GM18499 (cell line): ENCODE measurements at regions not wholly inside any gene's neighbourhood (a gene's known extent, or its start where the extent isn't known, plus 50 kb on each side); places are given as distances from the start of the nearest gene placed in this dataset.

Experiments
- ATAC-seq: cut with Tn5 transposase; IDR thresholded peaks from one replicate; pipeline ENCODE4 v1.9.1; 2021; ENCODE audit warnings: moderate number of reproducible peaks; ENCODE audit not compliant: insufficient read depth, unreplicated experiment

- ATAC-seq, result no peak
These were observed 410.9 kb downstream of the UTRN start for GRCh38 chr6:144695858-144696533.

GRCh38 chr6:144696610-144697368 is 411.7 kb downstream of the UTRN start:
- no peak for ATAC-seq

GRCh38 chr6:144697369-144697760 is 412.2 kb downstream of the UTRN start:
- no peak for ATAC-seq

- ATAC-seq, result no peak
These were observed 412.7 kb downstream of the UTRN start for GRCh38 chr6:144697801-144698200.

GRCh38 chr6:144702781-144703180 is 417.6 kb downstream of the UTRN start:
- no peak for ATAC-seq

- no peak for ATAC-seq
These were observed 425.1 kb downstream of the UTRN start for GRCh38 chr6:144710207-144710606.

GRCh38 chr6:144711661-144712060 is 426.5 kb downstream of the UTRN start:
- no peak for ATAC-seq

- ATAC-seq, result no peak
These were observed 427.4 kb downstream of the UTRN start for GRCh38 chr6:144712541-144712940.

- ATAC-seq, result no peak
These were observed 429.0 kb downstream of the UTRN start for GRCh38 chr6:144714021-144714712.

- no peak for ATAC-seq
These were observed 430.2 kb downstream of the UTRN start for GRCh38 chr6:144715344-144715743.

- no peak for ATAC-seq
These were observed 433.3 kb downstream of the UTRN start for GRCh38 chr6:144718431-144718830.

- ATAC-seq, result no peak
These were observed 436.1 kb downstream of the UTRN start for GRCh38 chr6:144721232-144721631.

- no peak for ATAC-seq
These were observed 437.1 kb downstream of the UTRN start for GRCh38 chr6:144722154-144722737.

- no peak for ATAC-seq
These were observed 437.8 kb downstream of the UTRN start for GRCh38 chr6:144722925-144723324.

- ATAC-seq, result no peak
These were observed 438.3 kb downstream of the UTRN start for GRCh38 chr6:144723431-144723830.

GRCh38 chr6:144724818-144725217 is 439.7 kb downstream of the UTRN start:
- ATAC-seq, result no peak

GRCh38 chr6:144725736-144726522 is 440.8 kb downstream of the UTRN start:
- peak; percentile 62 for ATAC-seq

- ATAC-seq, result no peak
These were observed 443.7 kb downstream of the UTRN start for GRCh38 chr6:144728804-144729203.

- peak; percentile 67 for ATAC-seq
These were observed 444.4 kb downstream of the UTRN start for GRCh38 chr6:144729502-144729901.

GRCh38 chr6:144730088-144730645 is 445.0 kb downstream of the UTRN start:
- ATAC-seq, result peak; percentile 53
